IMR-90 (cell line): ENCODE measurements at regions not wholly inside any gene's neighbourhood (a gene's known extent, or its start where the extent isn't known, plus 50 kb on each side); places are given as distances from the start of the nearest gene placed in this dataset.

Experiments
- BHLHE40 ChIP-seq: fragments of 150-350 bp; IDR thresholded peaks from 2 replicates; pipeline ENCODE4 v1.6.1; 2016; ENCODE audit warnings: mild to moderate bottlenecking, low read depth, low read length
- CEBPB ChIP-seq: IDR thresholded peaks from 2 replicates; pipeline ENCODE4 v1.6.1; 2012; ENCODE audit warnings: low read depth, low read length, improper control_type of control experiment
- CHD1 ChIP-seq: IDR thresholded peaks from 2 replicates; pipeline ENCODE4 v1.6.1; 2012; ENCODE audit warnings: low read depth, low read length, improper control_type of control experiment
- CTCF ChIP-seq: conservative IDR thresholded peaks from 2 replicates; pipeline ENCODE4 v1.5.1; 2012; ENCODE audit warnings: mild to moderate bottlenecking, low read depth, low read length, improper control_type of control experiment
- ELK1 ChIP-seq: fragments of 150-350 bp; IDR thresholded peaks from 2 replicates; pipeline ENCODE4 v1.6.1; 2016; ENCODE audit warnings: low read depth, mild to moderate bottlenecking, low read length, moderate library complexity, borderline replicate concordance
- MAZ ChIP-seq: IDR thresholded peaks from 2 replicates; pipeline ENCODE4 v1.6.1; 2012; ENCODE audit warnings: low read depth, mild to moderate bottlenecking, low read length, improper control_type of control experiment, moderate library complexity, borderline replicate concordance
- POLR2A ChIP-seq: IDR thresholded peaks from 2 replicates; pipeline ENCODE4 v1.6.1; 2012; ENCODE audit warnings: mild to moderate bottlenecking, low read depth, low read length
- RAD21 ChIP-seq: IDR thresholded peaks from 2 replicates; pipeline ENCODE4 v1.6.1; 2012; ENCODE audit warnings: low read length, improper control_type of control experiment
- RFX5 ChIP-seq: IDR thresholded peaks from 2 replicates; pipeline ENCODE4 v1.8.0; 2012; ENCODE audit warnings: low read depth, mild to moderate bottlenecking, low read length, moderate library complexity

- TF ChIP-seq POLR2A (no peak), CTCF (no peak), RFX5 (no peak), ELK1 (no peak), CEBPB (no peak), RAD21 (no peak), CHD1 (no peak), BHLHE40 (no peak), MAZ (no peak)
These were observed 538.2 kb upstream of the ZNF462 start for GRCh38 chr9:106324591-106325280.
